ENCODE measurements at regions not wholly inside any gene's neighbourhood (a gene's known extent, or its start where the extent isn't known, plus 50 kb on each side); places are given as distances from the start of the nearest gene placed in this dataset.

DNA sequence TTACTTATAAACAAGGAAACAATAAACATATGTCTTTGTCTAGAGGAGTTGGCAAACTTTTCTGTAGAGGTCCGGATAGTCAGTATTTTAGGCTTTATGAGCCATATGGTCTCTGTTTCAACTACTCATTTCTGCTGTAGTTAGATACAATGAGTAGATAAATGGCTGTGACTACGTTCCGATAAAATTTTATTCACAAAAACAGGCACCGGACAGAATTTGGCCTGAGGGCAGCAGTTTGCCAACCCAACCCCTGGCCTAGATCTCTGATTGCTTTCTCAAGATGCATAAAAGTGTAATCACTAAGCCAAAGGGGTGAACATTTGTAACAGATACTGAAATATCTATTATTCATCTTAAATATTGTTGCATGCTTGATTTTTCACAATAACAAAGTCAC, 123.1 kb upstream of the ESRRG start:
- no peak for DNase-seq (ENCODE audit: low spot score)
- TF ChIP-seq, protein P1, sequence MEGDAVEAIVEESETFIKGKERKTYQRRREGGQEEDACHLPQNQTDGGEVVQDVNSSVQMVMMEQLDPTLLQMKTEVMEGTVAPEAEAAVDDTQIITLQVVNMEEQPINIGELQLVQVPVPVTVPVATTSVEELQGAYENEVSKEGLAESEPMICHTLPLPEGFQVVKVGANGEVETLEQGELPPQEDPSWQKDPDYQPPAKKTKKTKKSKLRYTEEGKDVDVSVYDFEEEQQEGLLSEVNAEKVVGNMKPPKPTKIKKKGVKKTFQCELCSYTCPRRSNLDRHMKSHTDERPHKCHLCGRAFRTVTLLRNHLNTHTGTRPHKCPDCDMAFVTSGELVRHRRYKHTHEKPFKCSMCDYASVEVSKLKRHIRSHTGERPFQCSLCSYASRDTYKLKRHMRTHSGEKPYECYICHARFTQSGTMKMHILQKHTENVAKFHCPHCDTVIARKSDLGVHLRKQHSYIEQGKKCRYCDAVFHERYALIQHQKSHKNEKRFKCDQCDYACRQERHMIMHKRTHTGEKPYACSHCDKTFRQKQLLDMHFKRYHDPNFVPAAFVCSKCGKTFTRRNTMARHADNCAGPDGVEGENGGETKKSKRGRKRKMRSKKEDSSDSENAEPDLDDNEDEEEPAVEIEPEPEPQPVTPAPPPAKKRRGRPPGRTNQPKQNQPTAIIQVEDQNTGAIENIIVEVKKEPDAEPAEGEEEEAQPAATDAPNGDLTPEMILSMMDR (IDR thresholded peaks at IDR 0.05; ENCODE audit: borderline replicate concordance, control extremely low read depth, extremely low read depth, insufficient read depth, missing control alignments): no peak
- in situ Hi-C loops (cut with MboI; ENCODE audit: low sequenced_read_pairs, unreplicated experiment): no loop called here

DNA sequence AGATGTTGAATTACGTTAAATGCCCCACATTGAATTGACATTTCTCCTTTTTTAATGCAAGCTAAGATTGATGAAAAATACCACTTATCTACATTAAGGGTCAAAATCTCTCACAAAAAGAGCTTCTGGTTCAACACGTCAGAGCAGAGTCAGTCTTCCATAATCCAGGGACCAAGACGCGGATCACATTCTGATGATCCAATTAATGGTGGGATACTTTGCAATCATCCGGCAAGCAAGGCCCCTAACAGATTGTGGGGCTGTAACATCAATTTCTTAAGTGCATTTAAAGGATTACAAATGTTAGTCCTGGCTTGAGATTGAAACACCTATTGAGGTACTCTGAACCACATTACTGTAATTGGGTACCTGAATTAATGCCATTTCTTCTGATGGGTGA, 120.2 kb upstream of the ESRRG start:
- DNase-seq (ENCODE audit: low spot score): no peak
- in situ Hi-C loops (cut with MboI; ENCODE audit: low sequenced_read_pairs, unreplicated experiment): no loop called here
- TF ChIP-seq, protein P1 (IDR thresholded peaks at IDR 0.05; ENCODE audit: borderline replicate concordance, control extremely low read depth, extremely low read depth, insufficient read depth, missing control alignments): no peak

DNA sequence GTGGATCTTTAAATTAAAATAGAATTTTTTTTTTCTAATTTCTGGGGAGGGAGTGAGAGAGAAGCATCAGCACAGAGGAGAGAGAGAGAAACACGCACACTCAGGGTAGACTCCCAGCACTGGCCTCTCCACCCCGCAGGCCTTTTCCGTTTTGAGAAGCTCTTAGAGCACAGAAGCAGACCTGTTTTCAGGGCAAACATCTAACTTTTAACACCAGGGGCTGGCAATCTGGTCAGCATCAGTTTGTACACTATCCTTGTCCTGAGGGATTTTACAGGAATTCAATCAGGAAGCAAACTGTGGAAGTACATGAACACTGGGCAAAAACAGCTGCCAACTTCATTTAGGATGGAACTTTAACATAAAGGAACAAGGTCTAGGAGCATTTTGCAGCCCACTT, 117.9 kb upstream of the ESRRG start:
- TF ChIP-seq, protein P1 (IDR thresholded peaks at IDR 0.05; ENCODE audit: borderline replicate concordance, control extremely low read depth, extremely low read depth, insufficient read depth, missing control alignments): no peak
- DNase-seq (ENCODE audit: low spot score): no peak
- in situ Hi-C loops (cut with MboI; ENCODE audit: low sequenced_read_pairs, unreplicated experiment): no loop called here

DNA sequence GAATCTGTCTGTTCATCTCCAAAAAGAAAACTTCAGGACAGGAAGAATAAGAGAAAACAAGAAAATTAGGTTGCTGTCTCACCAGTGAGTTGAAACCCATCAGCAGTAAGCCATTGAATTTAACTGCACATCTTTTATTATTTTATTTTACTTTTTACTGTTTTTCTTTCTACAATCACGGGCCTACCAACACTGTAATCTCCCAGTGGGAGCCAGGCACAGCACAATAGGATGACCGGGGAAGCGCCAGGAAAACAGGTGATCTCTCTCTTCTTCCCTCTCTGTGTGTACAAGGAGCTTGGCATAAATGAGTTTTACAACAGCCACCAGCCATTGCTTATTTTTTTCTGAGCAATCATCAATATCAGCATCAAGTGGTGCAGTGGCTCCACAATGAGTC, 113.1 kb upstream of the ESRRG start:
- in situ Hi-C loops (cut with MboI; ENCODE audit: low sequenced_read_pairs, unreplicated experiment): no loop called here
- TF ChIP-seq, protein P1 (IDR thresholded peaks at IDR 0.05; ENCODE audit: borderline replicate concordance, control extremely low read depth, extremely low read depth, insufficient read depth, missing control alignments): no peak
- DNase-seq (ENCODE audit: low spot score): no peak

DNA sequence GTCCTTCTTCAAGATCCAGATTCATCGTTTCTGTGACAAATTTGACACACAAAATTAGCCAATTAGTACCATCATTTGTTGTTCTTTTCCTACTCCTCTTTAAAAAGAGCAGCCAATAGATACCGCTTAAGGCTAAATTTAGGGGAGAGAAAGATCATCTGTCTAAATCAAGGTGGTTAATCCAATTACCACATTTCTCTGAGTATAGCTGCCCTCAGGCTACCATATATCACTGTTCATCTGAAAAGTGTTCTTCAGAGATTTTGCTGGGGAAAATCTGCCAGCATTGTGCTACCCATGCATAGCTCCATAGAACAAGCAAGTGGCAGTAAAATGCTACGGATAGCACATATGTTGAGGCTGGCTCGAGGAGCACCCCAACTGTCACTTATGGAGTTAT, 110.3 kb upstream of the ESRRG start:
- in situ Hi-C loops (cut with MboI; ENCODE audit: low sequenced_read_pairs, unreplicated experiment): no loop called here
- TF ChIP-seq, protein P1 (IDR thresholded peaks at IDR 0.05; ENCODE audit: borderline replicate concordance, control extremely low read depth, extremely low read depth, insufficient read depth, missing control alignments): no peak
- no peak for DNase-seq (ENCODE audit: low spot score)

DNA sequence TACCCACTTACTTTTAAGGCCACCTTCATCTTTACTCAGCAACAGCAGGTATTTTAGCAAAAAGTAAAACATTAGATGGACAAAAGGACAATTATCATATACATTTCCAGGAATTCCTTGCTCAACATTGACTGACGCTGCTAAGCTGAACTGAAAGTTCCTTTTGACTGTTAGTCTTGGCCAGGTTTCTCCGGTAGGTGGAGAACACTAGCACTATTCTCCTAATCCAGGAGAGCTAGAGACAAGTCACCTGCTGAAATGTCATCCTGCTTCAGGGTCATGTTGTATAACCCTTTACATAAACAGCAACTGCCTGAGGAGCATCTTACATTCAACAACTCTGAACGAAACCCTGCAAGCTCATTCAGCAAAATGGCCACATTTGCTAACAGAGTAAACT, 109.0 kb upstream of the ESRRG start:
- TF ChIP-seq, protein P1 (IDR thresholded peaks at IDR 0.05; ENCODE audit: borderline replicate concordance, control extremely low read depth, extremely low read depth, insufficient read depth, missing control alignments): no peak
- in situ Hi-C loops (cut with MboI; ENCODE audit: low sequenced_read_pairs, unreplicated experiment): no loop called here
- DNase-seq (ENCODE audit: low spot score): no peak
